ENCODE measurements at regions not wholly inside any gene's neighbourhood (a gene's known extent, or its start where the extent isn't known, plus 50 kb on each side); places are given as distances from the start of the nearest gene placed in this dataset.

- Mint-ChIP-seq H3K27ac (no peak overlapping the region), H3K9me3 (peaks cover 0 to 6% of the 10 kb centered on the region in 2 experiments; a peak in 3 of 5 replicates), H3K36me3 (ENCODE audit: insufficient read depth in 1 of 3, low read depth in 3 of 3) (no peaks in the 10 kb centered on the region), H3K4me3 (no peak overlapping the region), H3K4me1 (peaks cover 0 to 7% of the 10 kb centered on the region in 2 experiments; a peak in 2 of 4 replicates), H3K27me3 (ENCODE audit: low read depth) (no peaks in the 10 kb centered on the region; the same call in none of the 2 replicates)
- Histone ChIP-seq H4K8ac (replicated peaks; ENCODE audit: insufficient read length, low read depth, low read length) (no peak overlapping the region), H3K18ac (ENCODE audit: insufficient read length, low read depth, low read length) (no peak overlapping the region), H2BK20ac (ENCODE audit: low read depth, low read length, poor library complexity, severe bottlenecking) (no peak overlapping the region), H3K23ac (ENCODE audit: insufficient read length, low read depth, low read length) (no peak overlapping the region), H3K4ac (ENCODE audit: low read depth, low read length) (no peak overlapping the region), H3K23me2 (ENCODE audit: insufficient read length, low read depth, low read length, poor library complexity, severe bottlenecking) (no peaks in the 10 kb centered on the region), H3K9ac (ENCODE audit: extremely low read depth, insufficient read length, low read length) (no peak overlapping the region), H3K4me2 (ENCODE audit: insufficient read depth, insufficient read length, low read length) (no peak overlapping the region), H2BK120ac (ENCODE audit: low read depth, low read length, poor library complexity, severe bottlenecking) (no peak overlapping the region), H2AK5ac (ENCODE audit: insufficient read length, low read length) (no peak overlapping the region), H2BK15ac (ENCODE audit: low read depth, low read length) (no peak overlapping the region), H2BK12ac (ENCODE audit: insufficient read length, low read depth, low read length) (no peak overlapping the region), H3K27ac (ENCODE audit: insufficient read length, low read depth, low read length) (no peak overlapping the region), H3K56ac (ENCODE audit: insufficient read length, low read depth, low read length) (no peak overlapping the region), H3T11ph (ENCODE audit: low read length) (no peak overlapping the region), H3K79me2 (ENCODE audit: insufficient read depth, low read length) (no peaks in the 10 kb centered on the region), H3K9me3 (ENCODE audit: control insufficient read depth, low read depth, low read length) (no peaks in the 10 kb centered on the region), H3K14ac (ENCODE audit: insufficient read depth, low read length) (no peak overlapping the region), H2BK5ac (ENCODE audit: insufficient read length, low read length) (no peak overlapping the region), H3K27me3 (ENCODE audit: insufficient read depth, low read length) (no peaks in the 10 kb centered on the region), H2AFZ (ENCODE audit: low read length) (no peak overlapping the region), H3K4me1 (ENCODE audit: insufficient read depth, low read length) (no peaks in the 10 kb centered on the region), H4K91ac (ENCODE audit: insufficient read length, low read depth, low read length) (no peak overlapping the region), H4K5ac (ENCODE audit: insufficient read length, low read depth, low read length) (no peak overlapping the region), H4K20me1 (ENCODE audit: control insufficient read depth, insufficient read depth, insufficient read length) (no peaks in the 10 kb centered on the region), H3K79me1 (ENCODE audit: insufficient read depth, low read depth, low read length, poor library complexity, severe bottlenecking) (no peaks in the 10 kb centered on the region)
- DNase-seq = no peak
- WGBS (ENCODE audit: extremely low coverage, insufficient read length, low lambda C conversion rate) = no CpG with 5 or more reads among the region's 6 CpGs
- TF ChIP-seq, protein P1, sequence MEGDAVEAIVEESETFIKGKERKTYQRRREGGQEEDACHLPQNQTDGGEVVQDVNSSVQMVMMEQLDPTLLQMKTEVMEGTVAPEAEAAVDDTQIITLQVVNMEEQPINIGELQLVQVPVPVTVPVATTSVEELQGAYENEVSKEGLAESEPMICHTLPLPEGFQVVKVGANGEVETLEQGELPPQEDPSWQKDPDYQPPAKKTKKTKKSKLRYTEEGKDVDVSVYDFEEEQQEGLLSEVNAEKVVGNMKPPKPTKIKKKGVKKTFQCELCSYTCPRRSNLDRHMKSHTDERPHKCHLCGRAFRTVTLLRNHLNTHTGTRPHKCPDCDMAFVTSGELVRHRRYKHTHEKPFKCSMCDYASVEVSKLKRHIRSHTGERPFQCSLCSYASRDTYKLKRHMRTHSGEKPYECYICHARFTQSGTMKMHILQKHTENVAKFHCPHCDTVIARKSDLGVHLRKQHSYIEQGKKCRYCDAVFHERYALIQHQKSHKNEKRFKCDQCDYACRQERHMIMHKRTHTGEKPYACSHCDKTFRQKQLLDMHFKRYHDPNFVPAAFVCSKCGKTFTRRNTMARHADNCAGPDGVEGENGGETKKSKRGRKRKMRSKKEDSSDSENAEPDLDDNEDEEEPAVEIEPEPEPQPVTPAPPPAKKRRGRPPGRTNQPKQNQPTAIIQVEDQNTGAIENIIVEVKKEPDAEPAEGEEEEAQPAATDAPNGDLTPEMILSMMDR (conservative IDR thresholded peaks at IDR 0.05) = no peak
Measured at GRCh38 chr5:143618141-143618540, 193.8 kb upstream of the HMHB1 start.

Data from H9 (cell line).